ENCODE measurements at regions not wholly inside any gene's neighbourhood (a gene's known extent, or its start where the extent isn't known, plus 50 kb on each side); places are given as distances from the start of the nearest gene placed in this dataset.

DNA sequence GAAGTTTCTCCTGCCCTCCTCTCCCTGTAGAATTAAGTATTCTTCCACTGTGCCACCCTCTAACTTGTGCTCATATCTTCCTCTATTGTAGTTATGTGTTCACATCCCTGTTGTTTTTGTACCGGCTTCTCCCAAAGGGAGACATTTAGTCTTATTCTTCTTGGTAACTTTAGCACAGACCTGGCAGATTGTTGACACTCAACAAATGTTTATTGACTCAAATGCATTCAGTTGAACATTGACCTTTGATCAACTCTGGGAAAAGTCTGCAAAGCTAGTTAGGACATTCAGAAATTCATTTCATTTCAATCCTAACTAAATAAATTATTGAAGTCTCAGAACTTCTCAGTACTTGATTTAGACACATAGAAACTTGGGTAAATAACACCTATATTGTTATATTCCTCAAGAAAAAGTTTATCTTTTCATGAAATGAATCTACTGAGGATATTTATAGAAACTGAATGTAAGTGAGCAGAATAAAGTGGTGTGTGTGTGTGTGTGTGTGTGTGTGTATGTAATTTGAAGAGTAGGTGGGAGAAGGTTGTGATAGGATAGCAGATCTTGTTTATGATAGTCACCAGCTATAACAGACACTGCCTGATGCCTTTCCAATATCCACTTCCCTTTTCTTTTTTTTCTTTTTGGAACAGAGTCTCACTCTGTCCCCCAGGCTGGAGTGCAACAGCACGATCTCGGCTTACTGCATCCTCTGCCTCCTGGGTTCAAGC, 872.4 kb upstream of the CXADR start:
- DNase-seq (ENCODE audit: low spot score) (no peak), ATAC-seq (no peak)
- H4K20me1 ChIP-seq (replicated peaks; ENCODE audit: insufficient read depth): no peaks in the 10 kb centered on the region
- no peak overlapping the region for H3K4me2 ChIP-seq
- TF ChIP-seq CREB1 (CRISPR knock-in tag; IDR thresholded peaks at IDR 0.05; ENCODE audit: low read depth) (no peak), NANOG (IDR thresholded peaks at IDR 0.05; ENCODE audit: borderline replicate concordance) (no peak)
- H3F3A ChIP-seq (replicated peaks; ENCODE audit: low read depth): no peaks in the 10 kb centered on the region
- no peaks in the 10 kb centered on the region for H3K79me2 ChIP-seq (replicated peaks; ENCODE audit: insufficient read depth)
- no peaks in the 10 kb centered on the region for H3K36me3 ChIP-seq (ENCODE audit: insufficient read depth)
- Mint-ChIP-seq H3K9me3 (no peaks in the 10 kb centered on the region), H3K4me3 (no peak overlapping the region), H3K36me3 (ENCODE audit: low read depth) (no peaks in the 10 kb centered on the region), H3K27me3 (ENCODE audit: insufficient read depth, low read depth, poor library complexity) (no peaks in the 10 kb centered on the region), H3K4me1 (no peaks in the 10 kb centered on the region), H3K27ac (no peak overlapping the region)
- no peak overlapping the region for H2AFZ ChIP-seq
- no peaks in the 10 kb centered on the region for H3K9me2 ChIP-seq (ENCODE audit: insufficient read depth)
- H3K4me1 ChIP-seq (ENCODE audit: insufficient read depth): no peaks in the 10 kb centered on the region
- H3K27ac ChIP-seq (ENCODE audit: low read depth): no peak overlapping the region
- no peak overlapping the region for H3K4me3 ChIP-seq
- no peaks in the 10 kb centered on the region for H3K27me3 ChIP-seq (ENCODE audit: insufficient read depth)

DNA sequence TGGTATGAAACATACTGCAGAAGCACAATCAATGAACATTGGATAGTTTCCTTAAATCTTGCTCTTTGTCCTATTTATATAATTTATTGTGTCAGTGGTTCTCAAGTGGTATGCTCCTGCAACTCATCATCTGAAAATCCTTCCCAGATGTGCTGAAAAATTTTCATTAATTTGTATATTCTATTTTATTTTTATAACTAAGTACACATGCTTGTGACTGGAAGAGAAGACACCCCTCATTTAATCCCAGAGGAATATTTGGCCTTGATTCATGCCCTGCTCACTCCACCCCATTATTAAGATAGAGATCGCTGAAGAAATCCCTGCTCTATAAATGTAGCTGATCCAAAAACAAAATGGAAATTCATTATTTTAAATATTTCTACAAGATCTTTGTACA, 870.5 kb upstream of the CXADR start:
- H3K79me2 ChIP-seq (replicated peaks; ENCODE audit: insufficient read depth): no peaks in the 10 kb centered on the region
- H3K4me3 ChIP-seq: no peak overlapping the region
- no peaks in the 10 kb centered on the region for H3K4me1 ChIP-seq (ENCODE audit: insufficient read depth)
- no peaks in the 10 kb centered on the region for H3K36me3 Mint-ChIP-seq (ENCODE audit: low read depth)
- no peaks in the 10 kb centered on the region for H3K4me1 Mint-ChIP-seq
- no peaks in the 10 kb centered on the region for H3K27me3 ChIP-seq (ENCODE audit: insufficient read depth)
- no peak overlapping the region for H3K27ac ChIP-seq (ENCODE audit: low read depth)
- no peak overlapping the region for H3K4me2 ChIP-seq
- DNase-seq (ENCODE audit: low spot score) (no peak), ATAC-seq (no peak)
- TF ChIP-seq EZH2 (IDR thresholded peaks at IDR 0.05; ENCODE audit: low read depth, unreplicated experiment): no peak
- TF ChIP-seq POLR2AphosphoS5 (IDR thresholded peaks at IDR 0.05; ENCODE audit: low read depth): no peak
- TF ChIP-seq, protein P1, sequence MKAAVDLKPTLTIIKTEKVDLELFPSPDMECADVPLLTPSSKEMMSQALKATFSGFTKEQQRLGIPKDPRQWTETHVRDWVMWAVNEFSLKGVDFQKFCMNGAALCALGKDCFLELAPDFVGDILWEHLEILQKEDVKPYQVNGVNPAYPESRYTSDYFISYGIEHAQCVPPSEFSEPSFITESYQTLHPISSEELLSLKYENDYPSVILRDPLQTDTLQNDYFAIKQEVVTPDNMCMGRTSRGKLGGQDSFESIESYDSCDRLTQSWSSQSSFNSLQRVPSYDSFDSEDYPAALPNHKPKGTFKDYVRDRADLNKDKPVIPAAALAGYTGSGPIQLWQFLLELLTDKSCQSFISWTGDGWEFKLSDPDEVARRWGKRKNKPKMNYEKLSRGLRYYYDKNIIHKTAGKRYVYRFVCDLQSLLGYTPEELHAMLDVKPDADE (IDR thresholded peaks at IDR 0.05): no peak
- TF ChIP-seq JUNB (IDR thresholded peaks at IDR 0.05; ENCODE audit: unreplicated experiment): no peak
- no peak for TF ChIP-seq EZH2phosphoT487 (IDR thresholded peaks at IDR 0.05; ENCODE audit: unreplicated experiment)
- TF ChIP-seq, protein P2, sequence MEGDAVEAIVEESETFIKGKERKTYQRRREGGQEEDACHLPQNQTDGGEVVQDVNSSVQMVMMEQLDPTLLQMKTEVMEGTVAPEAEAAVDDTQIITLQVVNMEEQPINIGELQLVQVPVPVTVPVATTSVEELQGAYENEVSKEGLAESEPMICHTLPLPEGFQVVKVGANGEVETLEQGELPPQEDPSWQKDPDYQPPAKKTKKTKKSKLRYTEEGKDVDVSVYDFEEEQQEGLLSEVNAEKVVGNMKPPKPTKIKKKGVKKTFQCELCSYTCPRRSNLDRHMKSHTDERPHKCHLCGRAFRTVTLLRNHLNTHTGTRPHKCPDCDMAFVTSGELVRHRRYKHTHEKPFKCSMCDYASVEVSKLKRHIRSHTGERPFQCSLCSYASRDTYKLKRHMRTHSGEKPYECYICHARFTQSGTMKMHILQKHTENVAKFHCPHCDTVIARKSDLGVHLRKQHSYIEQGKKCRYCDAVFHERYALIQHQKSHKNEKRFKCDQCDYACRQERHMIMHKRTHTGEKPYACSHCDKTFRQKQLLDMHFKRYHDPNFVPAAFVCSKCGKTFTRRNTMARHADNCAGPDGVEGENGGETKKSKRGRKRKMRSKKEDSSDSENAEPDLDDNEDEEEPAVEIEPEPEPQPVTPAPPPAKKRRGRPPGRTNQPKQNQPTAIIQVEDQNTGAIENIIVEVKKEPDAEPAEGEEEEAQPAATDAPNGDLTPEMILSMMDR (conservative IDR thresholded peaks at IDR 0.05; ENCODE audit: low read depth in 2 of 2): no peak
- TF ChIP-seq ZNF331 (CRISPR knock-in tag; IDR thresholded peaks at IDR 0.05; ENCODE audit: low read depth): no peak
- H3K4me3 Mint-ChIP-seq: no peak overlapping the region
- no peaks in the 10 kb centered on the region for H4K20me1 ChIP-seq (replicated peaks; ENCODE audit: insufficient read depth)
- no peaks in the 10 kb centered on the region for H3K9me3 Mint-ChIP-seq
- no peaks in the 10 kb centered on the region for H3F3A ChIP-seq (replicated peaks; ENCODE audit: low read depth)
- no peak overlapping the region for H3K27ac Mint-ChIP-seq
- H3K27me3 Mint-ChIP-seq (ENCODE audit: insufficient read depth, low read depth, poor library complexity): no peaks in the 10 kb centered on the region
- H3K9me2 ChIP-seq (ENCODE audit: insufficient read depth): no peaks in the 10 kb centered on the region
- H3K36me3 ChIP-seq (ENCODE audit: insufficient read depth): no peaks in the 10 kb centered on the region
- H2AFZ ChIP-seq: no peak overlapping the region

All from GM23338 (cell line).